Neuronal stem cell (in vitro differentiated cells): ENCODE measurements at regions not wholly inside any gene's neighbourhood (a gene's known extent, or its start where the extent isn't known, plus 50 kb on each side); places are given as distances from the start of the nearest gene placed in this dataset.

Source experiments
- DNase-seq: peaks from one replicate; pipeline ENCODE4 v3.0.0-alpha.2; 2013; ENCODE audit warnings: low spot score
- H2AFZ ChIP-seq: one replicate; pipeline ENCODE4 v1.6.1; 2013; ENCODE audit warnings: mild to moderate bottlenecking, low read length, inconsistent platforms
- H2AK5ac ChIP-seq: 2 replicates; pipeline ENCODE4 v1.6.1; 2013; ENCODE audit warnings: low read depth, mild to moderate bottlenecking, inconsistent platforms, low read length, moderate library complexity, mixed read lengths
- H2BK120ac ChIP-seq: 2 replicates; pipeline ENCODE4 v1.6.1; 2013; ENCODE audit warnings: low read depth, mild to moderate bottlenecking, inconsistent platforms, low read length, moderate library complexity, mixed read lengths
- H2BK12ac ChIP-seq: one replicate; pipeline ENCODE4 v1.6.1; 2013; ENCODE audit warnings: low read length, inconsistent platforms
- H2BK15ac ChIP-seq: 2 replicates; pipeline ENCODE4 v1.6.1; 2013; ENCODE audit warnings: mild to moderate bottlenecking, low read length, inconsistent platforms, mixed read lengths
- H2BK5ac ChIP-seq: one replicate; pipeline ENCODE4 v1.6.1; 2013; ENCODE audit warnings: inconsistent platforms, mild to moderate bottlenecking, low read length, moderate library complexity
- H3K14ac ChIP-seq: one replicate; pipeline ENCODE4 v1.6.1; 2013; ENCODE audit warnings: low read length, inconsistent platforms
- H3K18ac ChIP-seq: 2 replicates; pipeline ENCODE4 v1.6.1; 2013; ENCODE audit warnings: low read length, inconsistent platforms
- H3K23ac ChIP-seq: 2 replicates; pipeline ENCODE4 v1.6.1; 2013; ENCODE audit warnings: low read depth, mild to moderate bottlenecking, mixed read lengths, low read length, inconsistent platforms; ENCODE audit not compliant: poor library complexity
- H3K27ac ChIP-seq: replicated peaks from 3 replicates; pipeline ENCODE4 v1.5.1; 2013; ENCODE audit warnings: low read length, inconsistent platforms
- H3K27me3 ChIP-seq, 3 experiments: 2 replicates each; pipeline ENCODE4 v1.6.1; 2013; ENCODE audit warnings: low read length in 3 of 3, mild to moderate bottlenecking in 2 of 3, inconsistent platforms in 1 of 3, low read depth in 1 of 3, mixed read lengths in 1 of 3, moderate library complexity in 1 of 3; ENCODE audit not compliant: control insufficient read depth in 3 of 3, insufficient read depth in 3 of 3
- H3K36me3 ChIP-seq, 2 donors: replicated peaks in 1 of 2; 2 replicates each; pipeline ENCODE4 v1.6.1; 2013; ENCODE audit warnings: low read length in 2 of 2; ENCODE audit not compliant: control insufficient read depth in 2 of 2, insufficient read depth in 2 of 2
- H3K4ac ChIP-seq: 2 replicates; pipeline ENCODE4 v1.6.1; 2013; ENCODE audit warnings: inconsistent platforms, mild to moderate bottlenecking, low read length, moderate library complexity
- H3K4me1 ChIP-seq, 2 donors: 1 replicate in 1 of 2; 2 replicates in 1 of 2; pipeline ENCODE4 v1.6.1; 2013; ENCODE audit warnings: low read length in 2 of 2, low read depth in 1 of 2; ENCODE audit not compliant: control insufficient read depth in 2 of 2, insufficient read depth in 1 of 2
- H3K4me2 ChIP-seq: one replicate; pipeline ENCODE4 v1.6.1; 2013; ENCODE audit warnings: mild to moderate bottlenecking, low read length, inconsistent platforms; ENCODE audit not compliant: insufficient read depth, poor library complexity, severe bottlenecking
- H3K4me3 ChIP-seq, 2 donors: 2 replicates each; pipeline ENCODE4 v1.5.1; 2013; ENCODE audit warnings: low read length in 2 of 2, mild to moderate bottlenecking in 2 of 2, inconsistent platforms in 1 of 2, moderate library complexity in 1 of 2
- H3K79me1 ChIP-seq: one replicate; pipeline ENCODE4 v1.6.1; 2013; ENCODE audit warnings: low read depth, mild to moderate bottlenecking, inconsistent platforms, low read length, moderate library complexity
- H3K9ac ChIP-seq: one replicate; pipeline ENCODE4 v1.6.1; 2013; ENCODE audit warnings: mild to moderate bottlenecking, low read depth, low read length, inconsistent platforms; ENCODE audit not compliant: poor library complexity
- H3K9me3 ChIP-seq, 2 donors: replicated peaks in 1 of 2; 2 replicates each; pipeline versions ENCODE3 to v1.6.1; 2013; ENCODE audit warnings: low read length in 2 of 2, mild to moderate bottlenecking in 2 of 2, inconsistent platforms in 1 of 2, low read depth in 1 of 2, mixed read lengths in 1 of 2, moderate library complexity in 1 of 2; ENCODE audit not compliant: control insufficient read depth in 2 of 2, insufficient read depth in 1 of 2
- H4K8ac ChIP-seq: one replicate; pipeline ENCODE4 v1.6.1; 2013; ENCODE audit warnings: low read depth, mild to moderate bottlenecking, inconsistent platforms, low read length, moderate library complexity
- H4K91ac ChIP-seq: one replicate; pipeline ENCODE4 v1.6.1; 2013; ENCODE audit warnings: low read length, low read depth, mild to moderate bottlenecking, inconsistent platforms; ENCODE audit not compliant: poor library complexity
- WGBS, 2 donors: extraction: QIAGEN DNeasy Blood & Tissue Kit; methylation state at CpG; one replicate each; pipeline ENCODE4 v1.1.7; 2013; ENCODE audit warnings: missing lambda C conversion rate in 2 of 2, mixed read lengths in 1 of 2; ENCODE audit not compliant: insufficient read length in 2 of 2, insufficient replicate concordance in 1 of 2; ENCODE audit errors: extremely low coverage in 2 of 2; 5-methylcytosine and 5-hydroxymethylcytosine counted together

DNA sequence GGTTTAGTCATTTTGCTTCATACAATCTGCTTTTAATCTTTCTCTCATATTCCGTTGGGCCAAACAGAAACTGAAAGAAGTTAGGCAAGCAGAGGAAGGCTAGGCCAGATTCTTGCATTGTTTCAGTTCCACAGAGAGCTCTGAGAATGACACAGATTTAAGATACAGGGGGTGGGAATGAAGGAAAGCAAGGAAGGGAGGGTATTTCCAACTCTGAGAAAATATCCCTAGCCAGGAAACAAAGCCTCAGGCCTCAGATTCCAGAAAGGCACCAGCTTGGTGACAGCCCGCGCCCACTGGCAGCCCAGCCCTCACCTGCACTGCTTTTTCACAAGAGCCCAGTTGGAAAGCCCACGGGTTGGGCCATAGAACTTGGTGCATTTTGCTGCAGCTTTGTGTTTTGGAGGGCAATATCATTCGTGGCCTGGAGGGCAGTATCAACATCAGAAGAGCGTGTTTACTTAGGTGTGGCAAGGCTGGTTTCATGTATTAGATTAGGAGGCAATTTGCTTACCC is 63.5 kb downstream of the ENC1 start:
- Histone ChIP-seq H3K14ac (no peak overlapping the region), H2BK12ac (no peak overlapping the region), H3K27me3 (no peaks in the 10 kb centered on the region), H3K4me1 (peaks cover 2 to 5% of the 10 kb centered on the region in 2 donors), H4K8ac (no peak overlapping the region), H3K9ac (no peak overlapping the region), H3K9me3 (no peaks in the 10 kb centered on the region), H3K27ac (no peak overlapping the region), H2BK120ac (no peak overlapping the region), H3K4ac (no peak overlapping the region), H2AFZ (peak overlapping the region; percentile 60), H3K23ac (no peak overlapping the region), H3K4me2 (no peak overlapping the region), H2AK5ac (no peak overlapping the region), H3K4me3 (no peak overlapping the region), H2BK15ac (no peak overlapping the region), H2BK5ac (no peak overlapping the region), H3K79me1 (no peaks in the 10 kb centered on the region), H4K91ac (no peak overlapping the region), H3K36me3 (no peaks in the 10 kb centered on the region), H3K18ac (no peak overlapping the region)
- WGBS, 2 donors: no CpG with 5 or more reads among the region's 6 CpGs
- DNase-seq: no peak

- no peaks in the 10 kb centered on the region for H3K36me3 ChIP-seq
- no peak overlapping the region for H2BK5ac ChIP-seq
- no peak overlapping the region for H3K14ac ChIP-seq
- no peak for DNase-seq
- no peak overlapping the region for H3K4me3 ChIP-seq
- H2BK12ac ChIP-seq: no peak overlapping the region
- no peak overlapping the region for H3K4ac ChIP-seq
- no peak overlapping the region for H3K27ac ChIP-seq
- H3K9me3 ChIP-seq: no peaks in the 10 kb centered on the region
- no peak overlapping the region for H3K18ac ChIP-seq
- no CpG with 5 or more reads among the region's 15 CpGs for WGBS, 2 donors
- no peaks in the 10 kb centered on the region for H3K79me1 ChIP-seq
- no peak overlapping the region for H4K91ac ChIP-seq
- H4K8ac ChIP-seq: no peak overlapping the region
- no peak overlapping the region for H3K23ac ChIP-seq
- no peak overlapping the region for H3K9ac ChIP-seq
- no peak overlapping the region for H2BK120ac ChIP-seq
- no peak overlapping the region for H2AFZ ChIP-seq
- no peak overlapping the region for H2BK15ac ChIP-seq
- peaks cover 2 to 5% of the 10 kb centered on the region in 2 donors for H3K4me1 ChIP-seq
- H3K4me2 ChIP-seq: no peak overlapping the region
- H2AK5ac ChIP-seq: no peak overlapping the region
- H3K27me3 ChIP-seq: no peaks in the 10 kb centered on the region
Measured at GRCh38 chr5:74575741-74576538, 64.6 kb downstream of the ENC1 start.

GRCh38 chr5:74570250-74570649 is 70.3 kb downstream of the ENC1 start:
- peaks cover 0 to 8% of the 10 kb centered on the region in 2 donors for H3K9me3 ChIP-seq
- H2BK12ac ChIP-seq: no peak overlapping the region
- no peak overlapping the region for H3K4me3 ChIP-seq
- no peak for DNase-seq
- H3K79me1 ChIP-seq: no peaks in the 10 kb centered on the region
- H2AFZ ChIP-seq: no peak overlapping the region
- H3K4me1 ChIP-seq: peaks cover 2 to 10% of the 10 kb centered on the region in 2 donors
- H3K14ac ChIP-seq: no peak overlapping the region
- H4K91ac ChIP-seq: no peak overlapping the region
- no peak overlapping the region for H4K8ac ChIP-seq
- no peak overlapping the region for H2BK120ac ChIP-seq
- H3K36me3 ChIP-seq: no peaks in the 10 kb centered on the region
- no peak overlapping the region for H2AK5ac ChIP-seq
- H3K23ac ChIP-seq: no peak overlapping the region
- no peak overlapping the region for H2BK15ac ChIP-seq
- H3K9ac ChIP-seq: no peak overlapping the region
- WGBS, 2 donors: no CpG with 5 or more reads among the region's 2 CpGs
- H3K4ac ChIP-seq: no peak overlapping the region
- H3K4me2 ChIP-seq: no peak overlapping the region
- no peak overlapping the region for H3K18ac ChIP-seq
- H3K27me3 ChIP-seq: no peaks in the 10 kb centered on the region
- H2BK5ac ChIP-seq: no peak overlapping the region
- no peak overlapping the region for H3K27ac ChIP-seq

- H3K27ac ChIP-seq: no peak overlapping the region
- no peak overlapping the region for H2BK120ac ChIP-seq
- no peak overlapping the region for H2BK5ac ChIP-seq
- no peak for DNase-seq
- no peak overlapping the region for H3K14ac ChIP-seq
- no peak overlapping the region for H4K8ac ChIP-seq
- H3K9me3 ChIP-seq: peaks cover 0 to 8% of the 10 kb centered on the region in 2 donors
- H3K36me3 ChIP-seq: no peaks in the 10 kb centered on the region
- H3K23ac ChIP-seq: no peak overlapping the region
- no peak overlapping the region for H3K9ac ChIP-seq
- H3K4me1 ChIP-seq: peaks cover 4 to 11% of the 10 kb centered on the region in 2 donors
- H2AFZ ChIP-seq: peak overlapping the region; percentile 12
- no peak overlapping the region for H2BK15ac ChIP-seq
- no peak overlapping the region for H3K4ac ChIP-seq
- no CpG with 5 or more reads among the region's 4 CpGs for WGBS, 2 donors
- no peak overlapping the region for H2BK12ac ChIP-seq
- H4K91ac ChIP-seq: no peak overlapping the region
- no peak overlapping the region for H2AK5ac ChIP-seq
- H3K4me2 ChIP-seq: no peak overlapping the region
- no peak overlapping the region for H3K18ac ChIP-seq
- H3K4me3 ChIP-seq: no peak overlapping the region
- H3K27me3 ChIP-seq: no peaks in the 10 kb centered on the region
- H3K79me1 ChIP-seq: no peaks in the 10 kb centered on the region
Measured at GRCh38 chr5:74567411-74567995, 73.0 kb downstream of the ENC1 start.
